ENCODE measurements at regions not wholly inside any gene's neighbourhood (a gene's known extent, or its start where the extent isn't known, plus 50 kb on each side); places are given as distances from the start of the nearest gene placed in this dataset.

- DNase-seq (ENCODE audit: low read depth, low spot score) = no peak
- peaks cover 6% of the 10 kb centered on the region for H3K4me1 ChIP-seq (ENCODE audit: insufficient read depth, insufficient read length)
- H3K27me3 ChIP-seq (ENCODE audit: insufficient read depth, insufficient read length) = no peaks in the 10 kb centered on the region
- no peaks in the 10 kb centered on the region for H3K36me3 ChIP-seq (ENCODE audit: insufficient read depth, insufficient read length, low read length)
- H3K9me3 ChIP-seq (ENCODE audit: insufficient read depth, low read length) = peaks cover 15% of the 10 kb centered on the region
- H3K9ac ChIP-seq (ENCODE audit: insufficient read length, low read depth) = peak overlapping the region; percentile 64
- no peak for TF ChIP-seq SUZ12 (IDR thresholded peaks at IDR 0.05; ENCODE audit: extremely low read depth, insufficient read depth, insufficient read length)
- no peak for TF ChIP-seq YY1 (IDR thresholded peaks at IDR 0.05; ENCODE audit: insufficient read depth, insufficient read length)
- TF ChIP-seq ZNF274 (IDR thresholded peaks at IDR 0.05; ENCODE audit: low read depth, low read length) = no peak
- peak overlapping the region; percentile 36 for H3K4me3 ChIP-seq (ENCODE audit: insufficient read length, low read depth)
These were observed 229.1 kb downstream of the MYCN start for GRCh38 chr2:16169381-16169960.

DNA sequence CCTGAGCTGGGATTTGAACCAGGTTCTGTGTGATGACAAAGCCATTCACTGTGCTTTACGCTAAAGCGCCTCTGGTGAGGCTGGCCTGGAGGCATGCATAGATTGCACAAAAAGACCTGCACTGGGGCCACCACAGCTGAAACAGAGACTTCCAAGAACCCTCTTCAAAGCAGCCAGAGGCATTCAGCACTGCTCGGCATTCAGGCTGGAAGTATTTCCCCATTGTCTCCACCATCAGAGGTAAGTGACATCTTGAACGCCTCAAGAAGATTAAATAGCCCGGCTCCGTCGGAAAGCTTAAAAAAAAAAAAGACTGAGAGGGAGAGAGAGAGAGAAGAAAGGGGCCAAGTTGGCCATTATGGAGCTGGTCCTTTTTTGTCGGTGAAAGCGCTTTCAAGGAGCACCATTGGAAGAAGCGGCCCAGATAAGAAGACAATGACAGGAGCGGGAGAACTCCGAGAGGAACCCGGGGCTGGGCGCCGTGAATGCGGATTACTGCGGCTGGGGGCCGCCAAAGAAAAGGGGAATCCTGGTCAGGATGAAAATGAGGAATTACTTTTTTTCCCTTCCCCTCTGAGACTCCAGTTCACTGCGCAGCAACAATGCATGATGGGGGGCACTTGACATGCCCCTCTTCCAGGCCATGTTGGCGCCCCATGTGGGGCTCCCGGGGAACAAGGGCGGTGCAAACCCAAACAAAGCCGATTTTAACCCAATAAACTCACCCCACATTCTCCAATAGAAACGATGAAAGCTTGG is 228.3 kb downstream of the MYCN start:
- DNase-seq (ENCODE audit: low read depth, low spot score) = peak; percentile 68
- TF ChIP-seq ZNF274 (IDR thresholded peaks at IDR 0.05; ENCODE audit: low read depth, low read length) (no peak), YY1 (IDR thresholded peaks at IDR 0.05; ENCODE audit: insufficient read depth, insufficient read length) (no peak), SUZ12 (IDR thresholded peaks at IDR 0.05; ENCODE audit: extremely low read depth, insufficient read depth, insufficient read length) (no peak)
- Histone ChIP-seq H3K9ac (ENCODE audit: insufficient read length, low read depth) (peak overlapping the region; percentile 64), H3K36me3 (ENCODE audit: insufficient read depth, insufficient read length, low read length) (no peaks in the 10 kb centered on the region), H3K4me3 (ENCODE audit: insufficient read length, low read depth) (peak overlapping the region; percentile 36), H3K4me1 (ENCODE audit: insufficient read depth, insufficient read length) (peaks cover 6% of the 10 kb centered on the region), H3K27me3 (ENCODE audit: insufficient read depth, insufficient read length) (no peaks in the 10 kb centered on the region), H3K9me3 (ENCODE audit: insufficient read depth, low read length) (peaks cover 15% of the 10 kb centered on the region)

- no peaks in the 10 kb centered on the region for H3K27me3 ChIP-seq (ENCODE audit: insufficient read depth, insufficient read length)
- H3K4me3 ChIP-seq (ENCODE audit: insufficient read length, low read depth) = no peak overlapping the region
- peaks cover 6% of the 10 kb centered on the region for H3K4me1 ChIP-seq (ENCODE audit: insufficient read depth, insufficient read length)
- H3K9ac ChIP-seq (ENCODE audit: insufficient read length, low read depth) = peak overlapping the region; percentile 64
- TF ChIP-seq ZNF274 (IDR thresholded peaks at IDR 0.05; ENCODE audit: low read depth, low read length) (no peak), SUZ12 (IDR thresholded peaks at IDR 0.05; ENCODE audit: extremely low read depth, insufficient read depth, insufficient read length) (no peak), YY1 (IDR thresholded peaks at IDR 0.05; ENCODE audit: insufficient read depth, insufficient read length) (no peak)
- DNase-seq (ENCODE audit: low read depth, low spot score) = no peak
- peaks cover 15% of the 10 kb centered on the region for H3K9me3 ChIP-seq (ENCODE audit: insufficient read depth, low read length)
- no peaks in the 10 kb centered on the region for H3K36me3 ChIP-seq (ENCODE audit: insufficient read depth, insufficient read length, low read length)
These were observed 227.6 kb downstream of the MYCN start for GRCh38 chr2:16167870-16168426.

- H3K4me1 ChIP-seq (ENCODE audit: insufficient read depth, insufficient read length) = peaks cover 6% of the 10 kb centered on the region
- DNase-seq (ENCODE audit: low read depth, low spot score) = no peak
- H3K9me3 ChIP-seq (ENCODE audit: insufficient read depth, low read length) = peaks cover 15% of the 10 kb centered on the region
- peak overlapping the region; percentile 72 for H3K9ac ChIP-seq (ENCODE audit: insufficient read length, low read depth)
- H3K27me3 ChIP-seq (ENCODE audit: insufficient read depth, insufficient read length) = no peaks in the 10 kb centered on the region
- no peaks in the 10 kb centered on the region for H3K36me3 ChIP-seq (ENCODE audit: insufficient read depth, insufficient read length, low read length)
- TF ChIP-seq SUZ12 (IDR thresholded peaks at IDR 0.05; ENCODE audit: extremely low read depth, insufficient read depth, insufficient read length) (no peak), YY1 (IDR thresholded peaks at IDR 0.05; ENCODE audit: insufficient read depth, insufficient read length) (no peak)
- H3K4me3 ChIP-seq (ENCODE audit: insufficient read length, low read depth) = no peak overlapping the region
These were observed 227.1 kb downstream of the MYCN start for GRCh38 chr2:16167451-16167861.

DNA sequence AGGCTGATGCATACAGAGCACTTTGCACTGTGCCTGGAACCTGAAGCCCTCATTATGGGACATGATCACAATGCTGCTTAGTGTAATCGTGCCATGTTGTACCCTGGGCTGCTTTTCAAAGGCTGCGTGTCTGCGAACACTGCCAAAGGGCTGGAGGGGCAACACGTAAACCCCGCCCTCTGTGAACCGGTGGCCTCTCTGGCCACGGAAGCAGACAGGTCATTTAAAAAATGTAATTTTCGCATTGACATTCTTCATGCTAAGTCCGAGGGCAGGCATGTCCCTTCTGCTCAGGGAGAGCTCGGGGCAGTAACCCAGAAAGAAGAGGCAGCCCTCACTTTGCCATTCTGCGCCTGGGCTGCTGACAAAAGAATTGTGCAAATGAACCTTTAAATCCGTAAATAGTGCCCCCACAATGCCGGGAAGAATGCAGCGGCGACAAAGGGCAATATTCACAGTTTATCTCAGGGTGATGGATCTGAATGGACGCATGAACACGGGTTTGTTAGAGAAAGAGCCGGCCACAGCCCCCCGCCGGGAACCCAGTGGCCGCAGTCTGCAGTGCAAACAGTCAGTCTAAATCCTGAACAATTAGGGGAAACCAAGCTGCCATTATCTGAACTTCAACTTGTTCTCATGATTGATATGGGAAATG is 226.1 kb downstream of the MYCN start:
- Histone ChIP-seq H3K36me3 (ENCODE audit: insufficient read depth, insufficient read length, low read length) (no peaks in the 10 kb centered on the region), H3K4me3 (ENCODE audit: insufficient read length, low read depth) (no peak overlapping the region), H3K9me3 (ENCODE audit: insufficient read depth, low read length) (peaks cover 14% of the 10 kb centered on the region), H3K4me1 (ENCODE audit: insufficient read depth, insufficient read length) (peaks cover 6% of the 10 kb centered on the region), H3K9ac (ENCODE audit: insufficient read length, low read depth) (peak overlapping the region; percentile 71), H3K27me3 (ENCODE audit: insufficient read depth, insufficient read length) (no peaks in the 10 kb centered on the region)
- TF ChIP-seq SUZ12 (IDR thresholded peaks at IDR 0.05; ENCODE audit: extremely low read depth, insufficient read depth, insufficient read length) (no peak), YY1 (IDR thresholded peaks at IDR 0.05; ENCODE audit: insufficient read depth, insufficient read length) (no peak), ZNF274 (IDR thresholded peaks at IDR 0.05; ENCODE audit: low read depth, low read length) (no peak)
- DNase-seq (ENCODE audit: low read depth, low spot score) = peak; percentile 92

DNA sequence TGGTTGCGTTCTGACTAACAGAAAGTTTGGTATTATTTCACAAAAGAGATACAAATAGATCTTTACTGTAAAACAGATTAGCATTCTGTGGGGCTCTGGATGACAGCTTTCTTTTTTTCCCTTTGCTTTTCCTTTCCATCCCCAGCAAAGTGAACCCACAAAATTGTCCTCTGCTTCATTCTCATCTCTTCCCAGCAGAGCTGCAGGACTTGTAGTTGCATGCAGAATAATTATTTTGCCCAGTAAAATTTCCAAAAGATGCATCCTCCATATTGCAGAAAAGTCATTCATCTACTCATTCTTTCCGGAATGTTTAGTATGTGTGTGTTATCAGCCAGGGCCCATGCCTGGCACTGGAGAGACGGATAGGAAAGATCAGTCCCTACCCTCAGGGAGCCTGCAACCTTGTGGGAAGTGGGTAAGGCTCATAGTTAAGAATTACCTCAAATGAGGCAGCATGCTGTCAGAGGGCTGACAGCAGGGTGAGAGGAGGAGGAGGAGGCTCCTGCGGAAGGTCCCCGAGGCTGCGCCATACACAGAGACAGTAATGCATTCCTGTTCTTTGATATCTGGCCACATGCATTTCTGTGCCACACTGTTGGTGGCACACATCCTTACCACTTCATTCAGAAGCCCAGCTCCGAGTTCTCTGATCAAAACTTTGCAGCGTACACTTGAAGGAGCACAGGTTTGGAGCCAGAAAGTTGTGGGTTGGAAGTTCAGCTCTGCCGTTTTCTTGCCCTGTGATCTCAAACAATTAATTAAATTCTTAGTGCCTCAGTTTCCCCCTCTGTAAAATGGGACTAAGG is 225.4 kb downstream of the MYCN start:
- H3K9me3 ChIP-seq (ENCODE audit: insufficient read depth, low read length) = peaks cover 7% of the 10 kb centered on the region
- peaks cover 6% of the 10 kb centered on the region for H3K4me1 ChIP-seq (ENCODE audit: insufficient read depth, insufficient read length)
- peak overlapping the region; percentile 71 for H3K9ac ChIP-seq (ENCODE audit: insufficient read length, low read depth)
- H3K4me3 ChIP-seq (ENCODE audit: insufficient read length, low read depth) = no peak overlapping the region
- no peak for DNase-seq (ENCODE audit: low read depth, low spot score)
- TF ChIP-seq ZNF274 (IDR thresholded peaks at IDR 0.05; ENCODE audit: low read depth, low read length) (no peak), SUZ12 (IDR thresholded peaks at IDR 0.05; ENCODE audit: extremely low read depth, insufficient read depth, insufficient read length) (no peak), YY1 (IDR thresholded peaks at IDR 0.05; ENCODE audit: insufficient read depth, insufficient read length) (no peak)
- H3K27me3 ChIP-seq (ENCODE audit: insufficient read depth, insufficient read length) = no peaks in the 10 kb centered on the region
- H3K36me3 ChIP-seq (ENCODE audit: insufficient read depth, insufficient read length, low read length) = no peaks in the 10 kb centered on the region
